NCI-H187 treated with DMSO at 0.1 percent for 48 hours (cell line): ENCODE measurements at regions not wholly inside any gene's neighbourhood (a gene's known extent, or its start where the extent isn't known, plus 50 kb on each side); places are given as distances from the start of the nearest gene placed in this dataset.

ENCODE experiments used
- DNase-seq: peaks from one replicate; lab custom pipeline; 2025; lab: John Stamatoyannopoulos, UW

- no peak for DNase-seq
Measured at GRCh38 chr3:167188592-167188991, 191.5 kb downstream of the ZBBX start.

GRCh38 chr3:167187221-167187620, 192.9 kb downstream of the ZBBX start:
- DNase-seq = no peak

- no peak for DNase-seq
Measured at GRCh38 chr3:167184511-167184910, 195.6 kb downstream of the ZBBX start.

DNA sequence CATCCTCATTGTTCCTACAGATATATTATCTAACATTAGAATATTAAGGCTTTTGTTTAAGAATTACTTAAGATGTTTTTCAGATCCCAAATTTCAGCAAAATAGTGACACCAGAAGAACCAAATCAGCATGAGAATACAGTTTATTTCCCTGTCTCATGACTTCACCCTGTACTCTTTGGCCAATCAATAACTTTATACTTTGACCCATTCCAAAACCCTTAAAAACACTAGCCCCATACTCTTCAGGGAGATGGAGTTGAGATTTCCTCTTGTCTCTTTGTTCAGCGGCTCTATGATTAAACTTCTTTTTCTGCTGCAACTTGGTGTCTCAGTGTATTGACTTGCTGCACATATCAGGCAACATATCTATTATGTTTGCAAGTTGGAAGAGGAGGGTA, 207.7 kb downstream of the ZBBX start:
- DNase-seq = no peak

DNA sequence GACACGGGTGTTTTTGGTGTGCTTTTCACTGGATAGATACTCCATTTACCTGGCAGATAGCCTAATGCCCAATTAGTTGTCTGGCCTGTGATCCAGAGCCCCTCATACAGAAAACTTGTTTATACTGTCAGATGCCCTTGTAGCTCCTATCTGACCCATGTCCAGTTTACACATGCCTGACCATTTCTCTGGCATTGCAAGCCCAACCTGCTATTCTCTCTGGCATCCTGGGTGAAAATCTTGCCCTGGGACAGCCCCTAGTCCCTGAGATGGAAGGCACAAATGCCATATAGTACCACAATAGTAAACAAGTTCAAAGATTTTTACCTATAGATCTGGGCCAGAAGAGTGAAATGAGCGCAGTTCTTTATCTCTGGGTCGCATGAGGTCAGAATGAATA, 212.6 kb downstream of the ZBBX start:
- DNase-seq = no peak

GRCh38 chr3:167166594-167167253, 213.4 kb downstream of the ZBBX start:
- DNase-seq = no peak

DNA sequence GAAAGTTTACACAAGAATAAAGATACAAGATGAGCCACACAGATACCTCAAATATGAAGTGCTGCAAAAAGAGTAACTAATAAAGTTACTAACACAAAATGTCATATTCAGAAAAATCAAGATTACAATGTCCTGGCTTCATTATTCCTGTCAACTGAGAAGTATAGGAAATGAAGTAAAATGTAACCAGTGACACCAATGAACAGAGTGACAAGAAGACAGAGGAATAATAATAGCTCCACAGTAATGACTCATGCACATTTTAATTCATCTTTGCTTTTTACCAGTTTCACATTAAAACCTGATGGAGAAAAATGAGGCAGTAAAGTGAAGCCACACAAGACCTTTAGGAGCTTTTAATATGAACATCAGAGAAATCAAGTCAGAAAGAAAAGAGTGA, 214.1 kb downstream of the ZBBX start:
- DNase-seq = no peak

DNA sequence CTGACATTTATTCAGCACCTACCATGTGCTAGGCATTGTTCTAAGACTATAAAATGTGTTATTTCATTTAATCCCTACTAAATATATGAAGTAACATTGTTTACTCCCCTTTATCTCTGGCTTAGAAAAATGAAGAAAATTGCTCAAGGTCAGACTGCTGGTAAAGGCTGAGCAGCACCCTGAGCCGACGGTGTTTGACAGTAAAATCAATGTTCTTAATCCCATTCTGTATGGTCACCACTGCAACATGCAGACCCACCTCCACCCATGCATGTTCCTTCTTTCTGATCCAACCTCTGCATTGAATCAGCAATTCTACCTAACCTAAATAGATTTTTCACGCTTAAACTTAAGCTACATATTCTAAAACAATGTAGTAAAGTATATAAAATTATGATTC, 216.5 kb downstream of the ZBBX start:
- DNase-seq = no peak

GRCh38 chr3:167162083-167162482, 218.0 kb downstream of the ZBBX start:
- DNase-seq = no peak

GRCh38 chr3:167160781-167161180, 219.3 kb downstream of the ZBBX start:
- DNase-seq = no peak

DNA sequence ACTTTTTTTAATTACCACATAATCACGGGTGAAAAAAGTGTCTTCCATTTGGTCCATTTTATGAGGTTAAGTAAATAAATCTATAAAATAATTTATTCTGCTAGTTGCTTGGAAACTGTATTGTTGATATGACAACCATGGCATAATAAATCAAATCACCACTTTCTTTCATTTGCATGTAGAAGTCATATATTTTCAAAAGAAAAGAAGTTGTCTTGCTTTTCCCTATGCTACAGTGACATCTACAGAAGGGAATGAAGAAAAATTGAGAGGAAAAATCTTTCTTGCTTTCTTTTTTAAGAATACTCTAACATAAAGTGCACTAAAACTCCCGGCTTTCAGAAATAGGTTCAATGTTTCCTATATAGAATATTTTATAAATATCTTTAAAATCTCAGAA, 228.5 kb downstream of the ZBBX start:
- DNase-seq = no peak

- DNase-seq = no peak
Measured at GRCh38 chr3:167148136-167148535, 232.0 kb downstream of the ZBBX start.

GRCh38 chr3:167146911-167147310, 233.2 kb downstream of the ZBBX start:
- no peak for DNase-seq

DNA sequence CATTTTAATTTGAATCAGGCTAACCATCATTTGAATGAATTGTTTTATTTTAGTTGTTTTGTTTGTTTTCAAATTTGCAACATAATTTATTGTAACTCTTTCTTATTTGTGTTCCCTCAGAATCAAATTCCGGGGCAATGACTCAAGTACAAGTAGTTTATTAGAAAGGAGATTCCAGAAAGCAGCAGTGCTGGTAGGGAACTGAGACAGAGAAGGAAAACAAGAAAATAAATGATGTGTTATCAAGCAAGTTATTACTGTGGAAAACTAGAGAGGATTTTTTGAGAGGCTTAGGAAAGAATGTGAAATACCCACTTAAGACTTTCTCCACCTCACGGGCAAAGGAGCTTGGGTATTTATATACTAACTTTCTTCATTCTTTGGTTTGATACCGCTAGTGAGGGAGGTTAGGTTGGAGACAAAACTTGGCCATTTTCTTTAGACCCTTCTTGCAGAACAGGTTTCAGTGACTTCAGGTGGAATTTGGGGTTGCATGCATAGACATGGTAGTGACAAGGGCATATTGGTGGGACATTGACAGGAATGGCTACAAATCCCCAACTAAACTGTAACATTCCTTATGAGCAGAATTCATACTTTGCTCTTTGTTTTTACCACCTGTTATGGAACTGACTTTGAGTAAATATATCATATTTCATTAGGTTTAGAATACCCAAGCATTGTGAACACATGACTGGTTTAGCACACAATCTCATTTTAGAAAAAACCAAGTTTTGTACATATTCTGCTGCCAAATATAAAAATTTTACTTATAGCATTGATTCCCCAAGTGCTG, 254.3 kb downstream of the ZBBX start:
- no peak for DNase-seq

- no peak for DNase-seq
Measured at GRCh38 chr3:167120828-167121227, 259.3 kb downstream of the ZBBX start.

- DNase-seq = no peak
Measured at GRCh38 chr3:167116120-167116922, 263.8 kb downstream of the ZBBX start.

DNA sequence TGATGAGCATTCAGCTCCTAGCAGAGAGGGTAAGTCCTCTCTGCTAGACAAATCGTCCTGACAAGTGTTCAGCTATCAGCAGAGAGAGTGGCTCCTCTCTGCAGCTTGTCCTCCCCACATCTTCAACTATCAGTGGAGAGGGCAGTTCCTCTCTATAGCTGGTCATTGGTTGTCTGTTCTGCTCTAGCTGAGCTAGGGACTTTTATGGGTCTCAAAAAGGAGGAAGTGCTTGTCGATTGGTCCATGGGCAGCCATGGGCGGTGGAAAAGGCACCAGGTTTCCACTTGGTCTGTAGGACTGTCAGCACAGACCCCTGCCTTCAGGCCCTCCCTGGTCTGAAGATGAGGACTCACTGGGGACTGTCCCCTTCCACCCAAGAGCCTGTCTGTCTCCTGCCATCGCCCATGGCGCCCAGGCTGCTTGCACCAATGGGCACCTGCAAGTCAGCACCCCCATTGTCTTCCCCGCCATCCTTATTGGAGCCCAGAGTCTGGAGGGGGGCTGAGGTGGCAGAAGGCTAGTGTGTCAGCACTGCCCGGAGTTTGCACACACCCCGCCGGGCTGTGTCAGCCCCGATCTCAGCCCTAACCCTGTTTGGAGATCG, 264.7 kb downstream of the ZBBX start:
- no peak for DNase-seq

GRCh38 chr3:167114619-167115018, 265.5 kb downstream of the ZBBX start:
- DNase-seq = no peak

DNA sequence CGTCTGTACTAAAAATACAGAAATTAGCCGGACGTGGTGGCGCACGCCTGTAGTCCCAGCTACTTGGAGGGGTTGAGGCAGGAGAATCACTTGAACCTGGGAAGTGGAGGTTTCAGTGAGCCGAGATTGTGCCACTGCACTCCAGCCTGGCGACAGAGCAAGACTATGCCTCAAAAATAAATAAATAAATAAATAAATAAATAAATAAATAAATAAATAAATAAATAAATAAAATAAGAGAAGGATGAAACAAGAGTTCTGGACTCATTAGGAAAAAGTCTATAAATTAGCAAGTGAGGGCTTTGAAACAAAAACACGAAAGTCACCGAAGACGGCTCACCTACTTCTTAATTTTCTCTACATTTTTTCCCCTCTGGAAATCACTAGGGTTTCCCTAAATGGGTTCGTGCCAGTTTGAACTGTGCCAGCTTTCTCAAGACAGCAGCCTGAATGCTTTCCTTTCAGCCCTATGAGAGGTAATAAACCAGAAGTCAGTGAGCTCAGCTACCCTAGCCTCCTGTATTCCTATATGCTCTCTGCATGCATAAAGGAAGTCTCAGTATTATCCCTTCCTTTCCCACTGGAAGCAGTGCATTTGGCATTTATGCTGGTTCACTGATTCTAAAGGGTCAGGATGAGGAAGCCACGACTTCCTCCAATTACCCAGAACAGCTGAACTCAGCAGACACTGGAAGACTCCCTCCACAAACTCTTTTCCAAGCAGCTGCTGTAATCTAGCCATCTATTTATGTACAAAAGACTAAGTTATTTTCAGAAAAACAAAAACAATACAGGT, 266.9 kb downstream of the ZBBX start:
- no peak for DNase-seq

GRCh38 chr3:167110901-167111300, 269.2 kb downstream of the ZBBX start:
- no peak for DNase-seq

- no peak for DNase-seq
Measured at GRCh38 chr3:167109746-167110145, 270.4 kb downstream of the ZBBX start.

DNA sequence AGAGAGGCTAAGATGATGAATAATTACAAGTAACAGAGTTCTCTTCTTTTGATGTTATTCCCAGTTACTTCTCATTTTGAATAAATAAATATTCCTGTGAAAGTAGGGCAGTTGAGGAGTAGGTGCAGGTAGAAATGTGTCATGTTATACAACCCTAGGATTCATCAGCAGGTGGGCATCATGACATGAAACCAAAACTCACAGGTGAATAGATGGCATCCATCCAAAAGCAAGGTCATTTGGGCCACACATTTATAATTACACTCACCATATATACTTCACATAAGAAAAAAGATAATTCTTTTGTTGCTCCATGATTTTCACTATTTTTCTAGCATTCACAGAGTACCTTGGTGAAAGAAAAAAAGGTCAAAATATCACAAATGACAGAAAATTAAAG, 273.6 kb downstream of the ZBBX start:
- DNase-seq = no peak
